K562 (cell line): ENCODE measurements at regions not wholly inside any gene's neighbourhood (a gene's known extent, or its start where the extent isn't known, plus 50 kb on each side); places are given as distances from the start of the nearest gene placed in this dataset.

Source experiments
- BRCA1 ChIP-seq, 2 experiments: fragments of 450-650 bp in 1 of 2; sonication (generic) in 1 of 2; formaldehyde crosslinking in 1 of 2; IDR thresholded peaks; 2 replicates each; pipeline versions ENCODE4 v1.5.0 to v1.6.1; 2017 to 2020; ENCODE audit warnings: mild to moderate bottlenecking in 1 of 2, missing genetic modification reagents in 1 of 2
- EZH2 ChIP-seq: IDR thresholded peaks from 2 replicates; pipeline ENCODE4 v1.6.1; 2012; ENCODE audit warnings: low read depth, mild to moderate bottlenecking, inconsistent platforms, low read length, borderline replicate concordance

GRCh38 chr21:38133240-38133639, 123.6 kb upstream of the KCNJ15 start:
- TF ChIP-seq BRCA1 (IDR thresholded peaks at IDR 0.05) = no peak
- TF ChIP-seq BRCA1 (CRISPR knock-in tag; IDR thresholded peaks at IDR 0.05) = no peak
- no peak for TF ChIP-seq EZH2
